PC-9 (cell line): ENCODE measurements at regions not wholly inside any gene's neighbourhood (a gene's known extent, or its start where the extent isn't known, plus 50 kb on each side); places are given as distances from the start of the nearest gene placed in this dataset.

Experiments
- BruUV-seq: library from RNA; stranded (reverse); fragments of 400-500 nt; replicated peaks from 2 replicates; lab custom pipeline; 2021; lab: Mats Ljungman, UMichigan
- CTCF ChIA-PET: fragments of 300-600 bp; sonication (Branson Sonifier 250); formaldehyde crosslinking; loops from one replicate; lab custom pipeline; 2022; ENCODE audit warnings: antibody characterized with exemption; lab: Charles Lee
- POLR2A ChIA-PET: fragments of 300-600 bp; sonication (Branson Sonifier 250); formaldehyde crosslinking; loops from one replicate; lab custom pipeline; 2022; ENCODE audit warnings: antibody characterized with exemption; ENCODE audit not compliant: unreplicated experiment; lab: Charles Lee
- DNase-seq, 2 experiments: peaks; one replicate each; pipeline versions ENCODE4 v3.0.0 to v3.0.0-alpha.2; 2015 to 2022; ENCODE audit warnings: mixed read lengths in 1 of 2
- H2AFZ ChIP-seq: fragments of 200-600 bp; sonication (generic); 2 replicates; pipeline ENCODE4 v1.8.1; 2017; ENCODE audit warnings: antibody characterized with exemption
- H3F3A ChIP-seq: fragments of 200-600 bp; sonication (generic); 2 replicates; pipeline ENCODE4 v1.8.1; 2017; ENCODE audit warnings: antibody characterized with exemption, mild to moderate bottlenecking, low read depth; ENCODE audit not compliant: insufficient read depth
- H3K27ac ChIP-seq: fragments of 200-600 bp; sonication (generic); 2 replicates; pipeline ENCODE4 v1.6.1; 2016; ENCODE audit warnings: mixed run types
- H3K27me3 ChIP-seq: fragments of 200-600 bp; sonication (generic); 2 replicates; pipeline ENCODE4 v1.6.1; 2016; ENCODE audit warnings: low read depth, mixed run types; ENCODE audit not compliant: insufficient read depth
- H3K36me3 ChIP-seq: fragments of 200-600 bp; sonication (generic); 2 replicates; pipeline ENCODE4 v1.6.1; 2016; ENCODE audit warnings: low read depth, mixed run types
- H3K4me1 ChIP-seq: fragments of 200-600 bp; sonication (generic); replicated peaks from 2 replicates; pipeline ENCODE4 v1.6.1; 2016; ENCODE audit warnings: mixed run types; ENCODE audit not compliant: insufficient read depth
- H3K4me2 ChIP-seq: fragments of 200-600 bp; sonication (generic); 2 replicates; pipeline ENCODE4 v1.6.1; 2017; ENCODE audit warnings: mixed run types
- H3K4me3 ChIP-seq: fragments of 200-600 bp; sonication (generic); 2 replicates; pipeline ENCODE4 v1.6.1; 2016; ENCODE audit warnings: mixed run types
- H3K79me2 ChIP-seq: fragments of 200-600 bp; sonication (generic); 2 replicates; pipeline ENCODE4 v1.6.1; 2017; ENCODE audit warnings: low read depth, mixed run types
- H3K9me2 ChIP-seq: fragments of 200-600 bp; sonication (generic); 2 replicates; pipeline ENCODE4 v1.8.1; 2017; ENCODE audit warnings: mild to moderate bottlenecking; ENCODE audit not compliant: insufficient read depth
- H3K9me3 ChIP-seq: fragments of 200-600 bp; sonication (generic); 2 replicates; pipeline ENCODE4 v1.8.1; 2016; ENCODE audit warnings: low read depth; ENCODE audit not compliant: insufficient read depth
- H4K20me1 ChIP-seq: fragments of 200-600 bp; sonication (generic); 2 replicates; pipeline ENCODE4 v1.8.1; 2017; ENCODE audit not compliant: insufficient read depth
- CTCF ChIP-seq: fragments of 200-600 bp; sonication (generic); conservative IDR thresholded peaks from 2 replicates; pipeline ENCODE4 v1.6.1; 2017; ENCODE audit warnings: mixed run types, antibody characterized with exemption, mild to moderate bottlenecking, moderate library complexity
- EZH2 ChIP-seq: fragments of 200-600 bp; sonication (generic); IDR thresholded peaks from 2 replicates; pipeline ENCODE4 v1.8.0; 2017; ENCODE audit warnings: antibody characterized with exemption, low read depth
- intact Hi-C: fragments of 100-400 bp; cut with micrococcal nuclease; formaldehyde crosslinking; loops from one replicate; pipeline ENCODE4 v1.10.0; 2022; ENCODE audit not compliant: unreplicated experiment

- no peak overlapping the region for H2AFZ ChIP-seq
- H3K9me3 ChIP-seq, result no peaks in the 10 kb centered on the region
- ChIA-PET POLR2A (no interaction called here), CTCF (no interaction called here)
- no peaks in the 10 kb centered on the region for H3K9me2 ChIP-seq
- intact Hi-C loops, result no loop called here
- no TSS peak for BruUV-seq
- H3K4me1 ChIP-seq, result no peaks in the 10 kb centered on the region
- H3F3A ChIP-seq, result no peaks in the 10 kb centered on the region
- no peaks in the 10 kb centered on the region for H4K20me1 ChIP-seq
- DNase-seq, result no peak
- no peak overlapping the region for H3K4me3 ChIP-seq
- H3K27me3 ChIP-seq, result 0 out of 2 replicates have a peak, but pooled peaks cover 9% of the 10 kb centered on the region
- no peak for TF ChIP-seq EZH2
- TF ChIP-seq CTCF, result no peak
- H3K4me2 ChIP-seq, result no peak overlapping the region
- no peak overlapping the region for H3K27ac ChIP-seq
- no peaks in the 10 kb centered on the region for H3K79me2 ChIP-seq
- no peaks in the 10 kb centered on the region for H3K36me3 ChIP-seq
These were observed 236.9 kb downstream of the TTLL7 start for GRCh38 chr1:83762039-83762365.

GRCh38 chr1:83761167-83762038, 237.5 kb downstream of the TTLL7 start:
- intact Hi-C loops, result no loop called here
- no peaks in the 10 kb centered on the region for H3K9me2 ChIP-seq
- H3F3A ChIP-seq, result no peaks in the 10 kb centered on the region
- no peaks in the 10 kb centered on the region for H4K20me1 ChIP-seq
- TF ChIP-seq CTCF (no peak), EZH2 (no peak)
- no peak overlapping the region for H2AFZ ChIP-seq
- no peak overlapping the region for H3K27ac ChIP-seq
- ChIA-PET POLR2A (no interaction called here), CTCF (no interaction called here)
- H3K4me3 ChIP-seq, result no peak overlapping the region
- H3K9me3 ChIP-seq, result no peaks in the 10 kb centered on the region
- no peak overlapping the region for H3K4me2 ChIP-seq
- BruUV-seq, result no TSS peak
- 0 out of 2 replicates have a peak, but pooled peaks cover 9% of the 10 kb centered on the region for H3K27me3 ChIP-seq
- H3K4me1 ChIP-seq, result no peaks in the 10 kb centered on the region
- no peaks in the 10 kb centered on the region for H3K79me2 ChIP-seq
- H3K36me3 ChIP-seq, result no peaks in the 10 kb centered on the region
- DNase-seq, result no peak

GRCh38 chr1:83760226-83761021, 238.5 kb downstream of the TTLL7 start:
- no peak for DNase-seq
- no peaks in the 10 kb centered on the region for H3K79me2 ChIP-seq
- no TSS peak for BruUV-seq
- intact Hi-C loops, result no loop called here
- POLR2A ChIA-PET, result interaction anchor here (0.6 kb wide), 1 partner anchor 564 kb away, joined by 10 read pairs; no protein-coding TSS in a partner anchor
- H3K4me2 ChIP-seq, result no peak overlapping the region
- H3K4me3 ChIP-seq, result no peak overlapping the region
- H2AFZ ChIP-seq, result no peak overlapping the region
- CTCF ChIA-PET, result no interaction called here
- no peak for TF ChIP-seq EZH2
- no peak for TF ChIP-seq CTCF
- 0 out of 2 replicates have a peak, but pooled peaks cover 9% of the 10 kb centered on the region for H3K27me3 ChIP-seq
- H3K27ac ChIP-seq, result no peak overlapping the region
- H3K9me2 ChIP-seq, result no peaks in the 10 kb centered on the region
- no peaks in the 10 kb centered on the region for H3K4me1 ChIP-seq
- H4K20me1 ChIP-seq, result no peaks in the 10 kb centered on the region
- H3K9me3 ChIP-seq, result no peaks in the 10 kb centered on the region
- H3F3A ChIP-seq, result no peaks in the 10 kb centered on the region
- H3K36me3 ChIP-seq, result no peaks in the 10 kb centered on the region
